Activated CD8-positive, alpha-beta memory T cell treated with anti-CD3 and anti-CD28 coated beads, Interleukin-2, amount 10 ng/mL, durations not matched to agents 7 days and 5 days (primary cell): ENCODE measurements at regions not wholly inside any gene's neighbourhood (a gene's known extent, or its start where the extent isn't known, plus 50 kb on each side); places are given as distances from the start of the nearest gene placed in this dataset.

Experiments used
- ATAC-seq: fragments of 150-1000 bp; cut with Tn5 transposase; one replicate; pipeline ENCODE4 v1.10.0; 2021; ENCODE audit warnings: moderate library complexity
- CTCF ChIA-PET: fragments of 350-600 bp; sonication (Branson Sonifier 250); formaldehyde crosslinking; loops from one replicate; lab custom pipeline; 2021; ENCODE audit warnings: antibody characterized with exemption; lab: Charles Lee
- DNase-seq: peaks from one replicate; pipeline ENCODE4 v3.0.0-alpha.2; 2020
- H3K27ac Mint-ChIP-seq: one replicate; pipeline ENCODE4 v1.8.0; 2021; ENCODE audit warnings: mild to moderate bottlenecking, mixed read lengths
- H3K27me3 Mint-ChIP-seq: one replicate; pipeline ENCODE4 v1.8.0; 2021; ENCODE audit warnings: mixed read lengths
- H3K36me3 Mint-ChIP-seq: one replicate; pipeline ENCODE4 v1.8.0; 2021; ENCODE audit warnings: mild to moderate bottlenecking, mixed read lengths
- H3K4me1 Mint-ChIP-seq: one replicate; pipeline ENCODE4 v1.8.0; 2021; ENCODE audit warnings: mixed read lengths
- H3K4me3 Mint-ChIP-seq: one replicate; pipeline ENCODE4 v1.8.0; 2021; ENCODE audit warnings: mild to moderate bottlenecking, moderate library complexity, mixed read lengths
- H3K9me3 Mint-ChIP-seq: one replicate; pipeline ENCODE4 v1.8.0; 2022; ENCODE audit warnings: low read depth, mixed read lengths

DNA sequence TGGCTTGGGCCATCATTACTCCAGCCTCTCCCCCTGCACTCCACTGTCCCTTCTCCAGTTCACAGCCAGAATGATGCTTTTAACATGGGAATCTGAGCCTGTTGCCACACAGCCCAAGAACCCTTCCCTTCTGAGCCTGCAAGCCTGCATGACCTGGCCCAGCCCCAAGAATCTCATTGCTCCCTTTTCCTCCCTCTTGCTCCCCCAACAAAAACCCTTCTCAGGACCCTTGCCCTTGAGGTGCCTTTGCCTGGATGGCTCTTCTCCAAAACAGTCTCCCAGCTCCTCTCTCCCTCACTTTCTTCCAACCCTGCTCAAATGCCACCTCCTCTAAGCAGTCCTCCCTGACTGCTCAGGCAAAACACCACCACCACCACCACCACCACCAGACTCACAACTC is 157.2 kb downstream of the ANKRD60 start:
- Mint-ChIP-seq H3K27me3 (no peaks in the 10 kb centered on the region), H3K4me3 (no peak overlapping the region), H3K4me1 (peaks cover 4% of the 10 kb centered on the region), H3K27ac (no peak overlapping the region), H3K9me3 (no peaks in the 10 kb centered on the region), H3K36me3 (no peaks in the 10 kb centered on the region)
- CTCF ChIA-PET = no interaction called here
- no peak for ATAC-seq
- DNase-seq = peak; percentile 25

DNA sequence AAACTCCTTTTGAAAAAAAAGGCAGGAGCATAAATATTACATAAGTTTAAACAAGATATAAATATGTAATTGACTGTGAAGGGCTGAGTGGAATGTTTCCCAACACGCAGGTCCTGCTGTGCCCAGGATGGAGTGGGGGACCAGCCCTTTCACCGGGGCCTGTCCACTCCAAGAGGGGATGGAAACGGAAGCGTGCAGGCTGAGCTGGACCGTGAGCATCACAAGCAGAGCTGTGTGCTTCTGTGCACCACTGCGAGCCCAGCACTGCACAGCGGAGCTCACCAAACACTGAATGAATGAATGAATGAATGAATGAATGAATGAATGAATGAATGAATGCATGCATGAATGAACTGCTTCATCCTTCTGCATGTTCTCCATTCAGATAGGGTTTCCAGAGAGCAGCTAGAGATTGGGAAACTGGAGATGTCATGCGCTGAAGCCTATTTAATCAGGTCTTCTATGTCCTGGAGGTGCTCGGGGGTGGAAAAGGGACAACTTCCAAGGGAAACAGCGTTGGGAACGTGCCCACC is 157.7 kb downstream of the ANKRD60 start:
- Mint-ChIP-seq H3K4me1 (peaks cover 4% of the 10 kb centered on the region), H3K27me3 (no peaks in the 10 kb centered on the region), H3K9me3 (no peaks in the 10 kb centered on the region), H3K36me3 (no peaks in the 10 kb centered on the region), H3K4me3 (no peak overlapping the region), H3K27ac (no peak overlapping the region)
- ATAC-seq (no peak), DNase-seq (no peak)
- CTCF ChIA-PET = no interaction called here

DNA sequence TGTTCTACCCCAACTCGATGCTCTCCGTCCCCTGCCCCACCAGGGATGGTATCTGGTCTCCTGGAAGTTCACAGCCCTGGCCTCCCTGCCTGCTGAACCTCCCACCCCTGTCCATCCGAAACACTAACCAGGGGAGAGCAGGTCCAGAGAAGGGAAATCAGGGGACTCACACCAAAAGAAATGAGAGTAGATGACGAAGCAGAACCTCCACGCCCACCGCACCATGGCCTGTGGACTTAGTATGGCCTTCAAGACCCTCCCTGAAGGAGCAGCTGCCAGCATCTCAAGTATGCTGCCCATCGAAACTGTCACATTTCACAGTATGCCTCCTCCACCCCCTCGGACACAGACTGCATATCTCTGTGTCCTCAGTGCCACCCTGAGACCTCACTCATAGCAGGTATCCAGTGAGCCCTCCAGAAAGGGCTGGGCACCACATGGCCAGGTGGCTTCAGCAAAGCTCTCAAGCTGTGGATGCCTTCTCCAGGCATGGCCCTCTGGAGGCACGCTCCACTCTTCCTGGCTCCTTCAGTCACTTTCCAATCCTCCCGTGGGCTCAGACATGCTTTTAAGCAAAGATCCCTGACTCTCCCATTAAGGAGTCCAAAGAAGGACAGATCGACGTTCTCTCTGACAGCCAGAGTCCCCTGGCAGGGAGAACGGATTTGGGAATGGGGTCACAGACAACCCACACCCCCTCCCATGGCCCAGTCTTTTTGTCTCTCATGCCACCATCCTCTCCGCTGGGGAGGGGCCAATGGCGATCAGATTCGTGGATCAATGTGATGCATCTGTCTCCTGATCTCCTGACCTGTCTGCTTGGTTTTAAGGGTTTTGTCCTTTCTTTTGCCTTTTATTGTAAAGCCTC is 158.4 kb downstream of the ANKRD60 start:
- H3K27me3 Mint-ChIP-seq = no peaks in the 10 kb centered on the region
- ATAC-seq (no peak), DNase-seq (peak; percentile 22)
- H3K27ac Mint-ChIP-seq = no peak overlapping the region
- CTCF ChIA-PET = no interaction called here
- peaks cover 4% of the 10 kb centered on the region for H3K4me1 Mint-ChIP-seq
- no peak overlapping the region for H3K4me3 Mint-ChIP-seq
- H3K36me3 Mint-ChIP-seq = no peaks in the 10 kb centered on the region
- no peaks in the 10 kb centered on the region for H3K9me3 Mint-ChIP-seq

DNA sequence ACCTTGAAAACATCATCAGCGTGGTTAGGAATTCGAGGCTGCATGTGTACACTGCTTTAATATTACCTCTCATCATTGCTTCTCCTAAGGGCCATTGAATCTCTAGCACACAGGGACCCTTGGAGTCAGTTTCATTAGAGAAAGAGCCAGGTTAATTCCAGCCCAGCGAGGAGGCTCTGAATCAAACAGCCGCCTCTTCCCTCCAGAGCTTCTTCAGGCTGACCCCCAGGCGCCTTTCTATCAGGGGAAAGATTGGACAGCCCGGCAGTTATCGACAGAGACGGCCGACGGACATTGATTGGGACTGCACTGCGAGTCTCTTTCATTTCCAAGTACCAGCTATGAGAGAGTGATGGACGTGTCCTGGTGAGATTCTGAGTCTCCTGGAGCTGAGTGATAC is 159.2 kb downstream of the ANKRD60 start:
- CTCF ChIA-PET = no interaction called here
- ATAC-seq = no peak
- no peaks in the 10 kb centered on the region for H3K9me3 Mint-ChIP-seq

DNA sequence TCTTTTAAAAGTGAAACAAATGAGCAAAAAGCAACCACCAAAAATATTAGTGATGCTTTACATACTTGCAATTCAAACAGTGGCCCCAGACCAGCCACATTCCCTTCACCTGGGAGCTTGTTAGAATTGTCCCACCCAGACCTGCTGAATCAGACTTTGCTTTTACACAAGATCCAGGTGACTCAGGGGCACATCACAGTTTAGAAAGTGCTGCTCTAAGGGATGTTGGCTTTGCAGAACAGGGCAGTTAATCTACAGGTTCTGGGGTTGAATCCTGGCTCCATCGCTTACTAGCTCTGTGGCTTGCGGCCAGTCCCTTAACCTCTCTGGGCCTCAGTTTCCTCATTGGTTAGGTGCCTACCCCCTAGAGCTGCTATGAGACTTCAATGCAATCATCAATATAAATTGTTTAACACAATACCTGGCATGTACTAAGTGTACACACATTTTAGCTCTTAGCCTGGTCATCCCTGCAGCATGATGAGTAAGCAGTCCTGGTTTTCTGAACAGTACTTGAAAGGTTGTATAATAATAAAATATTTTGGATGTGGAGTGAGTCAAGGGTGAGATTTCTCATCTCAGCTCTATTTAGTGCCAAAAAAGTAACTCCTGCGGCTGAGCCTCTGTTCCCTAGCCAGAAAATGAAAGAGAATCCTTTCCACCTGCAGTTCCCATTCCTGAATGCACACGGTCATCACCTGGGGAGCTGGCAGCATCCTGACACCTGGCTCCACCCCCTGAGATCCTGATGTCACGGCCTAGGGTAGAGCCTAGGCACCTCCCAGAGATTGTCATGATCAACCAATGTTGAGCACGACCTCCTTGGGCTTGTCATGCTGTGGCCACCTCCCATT is 162.7 kb downstream of the ANKRD60 start:
- ATAC-seq = no peak
- no peaks in the 10 kb centered on the region for H3K4me1 Mint-ChIP-seq
- H3K27ac Mint-ChIP-seq = no peak overlapping the region
- DNase-seq = peak; percentile 14
- H3K36me3 Mint-ChIP-seq = no peaks in the 10 kb centered on the region
- CTCF ChIA-PET = no interaction called here
- peaks cover 3% of the 10 kb centered on the region for H3K27me3 Mint-ChIP-seq
- no peak overlapping the region for H3K4me3 Mint-ChIP-seq
- H3K9me3 Mint-ChIP-seq = peaks cover 4% of the 10 kb centered on the region

More for the DNA sequence above, 159.2 kb downstream of the ANKRD60 start:
- no peak overlapping the region for H3K4me3 Mint-ChIP-seq
- H3K36me3 Mint-ChIP-seq = no peaks in the 10 kb centered on the region
- H3K27ac Mint-ChIP-seq = no peak overlapping the region
- H3K27me3 Mint-ChIP-seq = no peaks in the 10 kb centered on the region
- peaks cover 1% of the 10 kb centered on the region for H3K4me1 Mint-ChIP-seq
- DNase-seq = no peak

DNA sequence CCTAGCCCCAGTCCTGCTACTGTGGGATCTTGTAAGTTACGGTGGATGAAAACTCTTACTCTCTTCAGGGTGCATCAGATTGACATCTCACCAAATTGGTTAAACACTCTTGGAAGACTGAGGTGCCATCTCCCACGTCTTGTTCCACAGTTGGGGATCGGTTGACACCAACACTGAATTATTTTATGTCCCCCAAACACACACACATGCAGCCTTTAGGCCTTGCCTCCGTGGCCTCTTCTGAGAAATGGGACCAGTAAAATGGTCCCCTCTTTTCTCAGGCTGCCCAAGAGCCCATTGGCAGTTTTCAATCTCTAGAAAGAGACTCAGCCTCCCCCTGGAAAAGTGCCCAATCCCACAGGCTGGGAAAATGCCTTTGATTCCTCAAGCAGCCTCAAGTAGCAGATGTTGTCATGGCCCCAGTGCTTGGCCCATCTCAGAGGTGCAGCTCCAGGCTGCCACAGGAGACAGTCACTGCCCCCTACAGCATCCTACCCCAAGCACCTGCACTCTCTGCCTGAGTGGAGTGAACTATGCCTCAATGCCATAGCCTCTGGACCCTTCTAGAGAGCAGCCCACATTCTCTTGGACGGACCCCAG is 163.9 kb downstream of the ANKRD60 start:
- CTCF ChIA-PET = interaction anchor here (0.7 kb wide), 1 partner anchor 23 kb away, joined by 3 read pairs; no protein-coding TSS in a partner anchor
- ATAC-seq = no peak

DNA sequence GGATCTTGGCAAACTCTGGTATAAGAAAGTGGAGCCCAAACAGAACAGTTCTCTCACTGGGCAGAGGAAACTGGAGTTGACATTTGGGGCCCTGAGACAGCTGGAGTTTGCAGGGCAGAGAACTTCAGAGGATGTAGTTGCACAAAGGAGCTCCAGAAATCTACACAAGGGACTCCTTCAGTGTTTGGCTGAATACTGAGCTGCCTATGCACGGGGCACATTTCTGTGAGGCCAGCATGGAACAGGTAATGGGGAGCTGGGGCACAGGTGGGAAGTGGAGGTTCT is 169.3 kb downstream of the ANKRD60 start:
- Mint-ChIP-seq H3K4me1 (no peaks in the 10 kb centered on the region), H3K27me3 (peaks cover 12% of the 10 kb centered on the region), H3K36me3 (no peaks in the 10 kb centered on the region), H3K9me3 (peaks cover 4% of the 10 kb centered on the region), H3K27ac (no peak overlapping the region), H3K4me3 (no peak overlapping the region)
- ATAC-seq (no peak), DNase-seq (no peak)
- CTCF ChIA-PET = no interaction called here

More for the DNA sequence above, 163.9 kb downstream of the ANKRD60 start:
- no peaks in the 10 kb centered on the region for H3K36me3 Mint-ChIP-seq
- no peak overlapping the region for H3K4me3 Mint-ChIP-seq
- peaks cover 4% of the 10 kb centered on the region for H3K9me3 Mint-ChIP-seq
- H3K4me1 Mint-ChIP-seq = no peaks in the 10 kb centered on the region
- peak; percentile 33 for DNase-seq
- H3K27me3 Mint-ChIP-seq = peaks cover 11% of the 10 kb centered on the region
- no peak overlapping the region for H3K27ac Mint-ChIP-seq

DNA sequence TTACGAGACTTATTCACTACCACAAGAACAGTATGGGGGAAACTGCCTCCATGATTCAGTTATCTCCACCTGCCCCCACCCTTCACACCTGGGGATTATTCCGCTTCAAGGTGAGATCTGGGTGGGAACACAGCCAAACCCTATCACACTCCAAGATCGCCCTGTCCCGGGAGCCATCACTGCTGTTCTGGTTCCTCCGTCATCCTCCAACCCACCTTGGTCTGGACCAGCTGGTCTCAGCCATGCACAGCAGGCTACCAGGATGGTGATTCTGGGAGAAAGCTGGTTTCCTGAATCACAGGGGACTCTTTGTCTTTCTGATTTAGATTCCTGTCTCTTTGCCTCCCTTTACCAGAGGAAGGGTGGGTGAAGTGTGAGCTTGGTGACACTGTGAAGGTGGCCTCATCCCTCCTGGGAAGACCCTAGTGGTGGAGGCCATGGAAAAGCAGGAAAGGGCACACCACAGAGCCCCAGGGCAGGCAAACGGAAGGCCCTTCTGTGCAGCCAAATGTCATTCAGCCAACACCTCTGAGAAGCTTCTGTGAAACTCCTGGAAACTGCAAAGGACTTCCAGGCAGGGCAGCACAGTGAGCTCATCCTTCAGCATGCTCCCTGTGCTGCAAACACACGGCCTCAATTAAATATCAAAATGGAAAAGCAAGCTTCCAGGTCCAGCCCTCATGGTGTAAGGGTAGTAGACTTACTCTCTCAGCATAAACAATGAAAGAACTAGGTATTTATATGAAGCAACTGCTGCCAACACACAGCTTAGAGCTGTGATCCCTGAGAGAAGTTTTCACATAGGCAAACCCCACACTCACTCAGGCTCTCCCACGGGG is 169.8 kb downstream of the ANKRD60 start:
- peaks cover 12% of the 10 kb centered on the region for H3K27me3 Mint-ChIP-seq
- peaks cover 4% of the 10 kb centered on the region for H3K9me3 Mint-ChIP-seq
- DNase-seq (peak; percentile 22), ATAC-seq (no peak)
- H3K4me1 Mint-ChIP-seq = no peaks in the 10 kb centered on the region
- H3K27ac Mint-ChIP-seq = no peak overlapping the region
- CTCF ChIA-PET = no interaction called here
- no peaks in the 10 kb centered on the region for H3K36me3 Mint-ChIP-seq
- H3K4me3 Mint-ChIP-seq = no peak overlapping the region

DNA sequence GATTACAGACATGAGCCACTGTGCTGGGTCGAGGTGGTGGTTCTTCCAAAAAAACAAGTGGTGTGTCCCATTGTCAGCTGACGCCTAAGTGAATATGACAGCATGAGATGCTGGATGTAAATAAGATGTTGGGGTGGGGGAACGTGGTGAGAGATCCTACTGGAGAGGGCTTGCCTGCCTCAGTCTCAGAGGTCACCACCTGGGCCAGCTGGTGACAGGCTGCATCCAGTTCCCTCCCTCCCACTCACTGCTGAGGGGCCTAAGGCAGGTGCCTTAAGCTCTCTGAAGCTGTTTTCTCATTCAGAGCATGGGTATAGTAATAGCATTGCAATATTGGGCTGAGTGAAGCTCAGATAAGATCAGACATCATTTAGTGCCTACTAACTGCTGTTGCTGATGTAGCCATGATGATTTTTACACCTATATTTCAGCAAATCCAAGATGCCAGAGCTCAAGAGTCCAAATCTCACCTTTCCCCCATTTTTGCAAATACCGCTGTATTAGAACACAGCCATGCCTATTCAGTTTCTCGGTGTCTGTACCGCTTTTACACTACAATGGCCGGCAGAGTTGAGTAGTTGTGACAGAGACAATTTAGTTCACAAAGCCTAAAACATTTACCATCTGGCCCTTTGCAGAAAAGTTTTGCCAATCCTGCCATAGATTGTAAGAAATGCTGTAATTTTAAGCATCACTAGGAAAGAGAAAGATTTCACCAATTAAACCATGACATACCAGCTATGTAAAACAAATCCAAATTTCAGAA is 171.3 kb downstream of the ANKRD60 start:
- Mint-ChIP-seq H3K36me3 (no peaks in the 10 kb centered on the region), H3K27ac (no peak overlapping the region), H3K27me3 (peaks cover 11% of the 10 kb centered on the region), H3K4me1 (no peaks in the 10 kb centered on the region), H3K9me3 (peaks cover 1% of the 10 kb centered on the region), H3K4me3 (no peak overlapping the region)
- ATAC-seq = no peak
- CTCF ChIA-PET = no interaction called here
- no peak for DNase-seq

DNA sequence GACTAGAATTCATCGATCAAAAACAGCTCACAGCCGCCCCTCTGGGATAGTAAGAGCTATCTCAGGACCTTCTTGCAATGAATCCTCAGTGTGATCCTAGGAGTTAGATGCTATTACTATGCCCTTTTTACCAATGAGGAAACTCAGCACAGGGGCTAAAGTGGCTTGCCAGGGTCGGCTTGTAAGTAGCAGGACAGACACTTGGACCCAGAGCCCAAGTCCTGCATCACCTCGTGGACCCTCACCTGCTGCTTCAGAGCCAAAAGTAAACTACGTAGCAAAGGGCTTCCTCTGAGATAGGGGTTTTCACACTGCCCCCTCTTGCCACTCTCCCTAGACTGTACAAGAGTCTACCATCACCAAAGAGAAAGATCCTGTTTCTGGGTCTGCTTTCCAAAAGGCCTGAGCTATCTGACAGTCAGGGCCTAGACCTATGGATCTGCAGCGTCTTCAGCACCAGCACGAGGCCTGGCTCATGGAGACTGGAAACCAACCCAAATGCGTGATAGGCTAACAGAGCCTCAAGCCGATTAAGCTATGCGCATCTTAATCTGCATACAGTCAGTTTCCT is 172.3 kb downstream of the ANKRD60 start:
- Mint-ChIP-seq H3K9me3 (peaks cover 3% of the 10 kb centered on the region), H3K4me1 (no peaks in the 10 kb centered on the region), H3K36me3 (no peaks in the 10 kb centered on the region), H3K27ac (no peak overlapping the region), H3K4me3 (no peak overlapping the region), H3K27me3 (peaks cover 9% of the 10 kb centered on the region)
- DNase-seq (peak; percentile 16), ATAC-seq (no peak)
- CTCF ChIA-PET = no interaction called here

DNA sequence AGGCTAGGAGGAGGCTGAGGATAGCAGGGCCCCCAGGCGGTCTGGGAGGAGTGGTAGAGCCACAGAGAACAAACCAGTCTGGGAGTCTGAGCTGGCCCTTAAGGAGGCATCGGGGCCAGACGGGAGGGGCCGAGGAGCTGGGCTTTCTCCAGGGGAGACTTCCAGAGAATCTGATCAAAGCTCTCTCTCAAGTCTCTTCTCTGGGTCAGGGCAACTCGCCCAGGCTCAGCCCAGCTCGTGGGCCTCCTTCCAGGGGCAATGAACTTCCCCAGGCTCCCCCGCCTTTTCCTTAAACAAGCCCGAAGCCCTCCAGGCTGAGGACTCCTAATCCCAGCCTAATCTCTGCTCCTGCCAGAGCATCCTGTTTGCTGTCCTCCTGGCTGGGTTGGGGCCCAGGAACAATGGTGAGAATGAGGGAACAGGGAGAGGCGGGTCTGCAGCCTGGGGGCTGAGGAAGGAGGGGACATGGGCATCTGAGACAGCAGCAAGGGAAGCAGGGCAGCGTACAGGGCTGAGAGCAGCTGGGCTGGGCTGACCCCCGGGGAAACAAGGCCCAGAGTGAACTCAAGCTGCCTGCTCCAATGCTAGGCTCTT is 173.6 kb downstream of the ANKRD60 start:
- CTCF ChIA-PET = no interaction called here
- H3K4me3 Mint-ChIP-seq = no peak overlapping the region
- no peaks in the 10 kb centered on the region for H3K36me3 Mint-ChIP-seq
- H3K4me1 Mint-ChIP-seq = no peaks in the 10 kb centered on the region
- ATAC-seq (no peak), DNase-seq (peak; percentile 35)
- peaks cover 3% of the 10 kb centered on the region for H3K9me3 Mint-ChIP-seq
- H3K27ac Mint-ChIP-seq = no peak overlapping the region
- peaks cover 5% of the 10 kb centered on the region for H3K27me3 Mint-ChIP-seq
